Astrocyte (in vitro differentiated cells and primary cell): ENCODE measurements at regions not wholly inside any gene's neighbourhood (a gene's known extent, or its start where the extent isn't known, plus 50 kb on each side); places are given as distances from the start of the nearest gene placed in this dataset.

Experiments
- DNase-seq: peaks from one replicate; pipeline ENCODE4 v3.0.0-alpha.2; 2010; ENCODE audit warnings: low read depth
- FAIRE-seq: peaks from 2 replicates; lab custom pipeline; 2011; peaks lifted over from hg19 to GRCh38; lab: Jason Lieb, UNC
- H2AFZ ChIP-seq: 2 replicates; pipeline ENCODE4 v1.6.0; 2012; ENCODE audit warnings: low read depth, low read length, inconsistent platforms
- H3K27ac ChIP-seq: 2 replicates; pipeline ENCODE4 v1.5.1; 2011; ENCODE audit warnings: low read depth, low read length, inconsistent platforms
- H3K27me3 ChIP-seq: 2 replicates; pipeline ENCODE4 v1.6.0; 2011; ENCODE audit warnings: low read length, inconsistent platforms; ENCODE audit not compliant: insufficient read depth
- H3K36me3 ChIP-seq: 2 replicates; pipeline ENCODE4 v1.5.1; 2011; ENCODE audit warnings: low read length, inconsistent platforms; ENCODE audit not compliant: insufficient read depth
- H3K4me1 ChIP-seq: 2 replicates; pipeline ENCODE4 v1.5.1; 2011; ENCODE audit warnings: low read length, inconsistent platforms; ENCODE audit not compliant: insufficient read depth
- H3K4me2 ChIP-seq: 2 replicates; pipeline ENCODE4 v1.6.0; 2012; ENCODE audit warnings: low read length, inconsistent platforms
- H3K4me3 ChIP-seq: 2 replicates; pipeline ENCODE4 v1.5.1; 2011; ENCODE audit warnings: low read depth, mild to moderate bottlenecking, low read length, inconsistent platforms; ENCODE audit not compliant: insufficient read depth
- H3K79me2 ChIP-seq: 2 replicates; pipeline ENCODE4 v1.6.0; 2012; ENCODE audit warnings: mild to moderate bottlenecking, low read length, inconsistent platforms; ENCODE audit not compliant: insufficient read depth
- H3K9ac ChIP-seq: 2 replicates; pipeline ENCODE4 v1.6.0; 2012; ENCODE audit warnings: mild to moderate bottlenecking, low read length, inconsistent platforms
- H3K9me3 ChIP-seq: 2 replicates; pipeline ENCODE4 v1.5.1; 2012; ENCODE audit warnings: low read depth, mild to moderate bottlenecking, low read length, inconsistent platforms; ENCODE audit not compliant: insufficient read depth
- H4K20me1 ChIP-seq: 2 replicates; pipeline ENCODE4 v1.6.0; 2012; ENCODE audit warnings: low read length, inconsistent platforms; ENCODE audit not compliant: insufficient read depth
- H3K27ac Mint-ChIP-seq: one replicate; pipeline ENCODE4 v1.8.0; 2021; ENCODE audit warnings: mild to moderate bottlenecking, mixed read lengths; ENCODE audit not compliant: unreplicated experiment
- H3K27me3 Mint-ChIP-seq: one replicate; pipeline ENCODE4 v1.8.0; 2021; ENCODE audit warnings: low read depth, mixed read lengths; ENCODE audit not compliant: unreplicated experiment
- H3K36me3 Mint-ChIP-seq: one replicate; pipeline ENCODE4 v1.8.0; 2021; ENCODE audit warnings: low read depth, mixed read lengths; ENCODE audit not compliant: unreplicated experiment
- H3K4me1 Mint-ChIP-seq: one replicate; pipeline ENCODE4 v1.8.0; 2021; ENCODE audit warnings: low read depth, mixed read lengths; ENCODE audit not compliant: unreplicated experiment
- H3K4me3 Mint-ChIP-seq: one replicate; pipeline ENCODE4 v1.8.0; 2021; ENCODE audit warnings: mild to moderate bottlenecking, moderate library complexity, mixed read lengths; ENCODE audit not compliant: unreplicated experiment
- H3K9me3 Mint-ChIP-seq: one replicate; pipeline ENCODE4 v1.8.0; 2021; ENCODE audit warnings: mild to moderate bottlenecking, mixed read lengths; ENCODE audit not compliant: unreplicated experiment
- EZH2 ChIP-seq: IDR thresholded peaks from 2 replicates; pipeline ENCODE4 v1.6.1; 2012; ENCODE audit warnings: mild to moderate bottlenecking, low read length, inconsistent platforms; ENCODE audit not compliant: insufficient read depth
- TF ChIP-seq, protein P1 (sequence below): IDR thresholded peaks from 2 replicates; pipeline ENCODE4 v1.5.1; 2011; ENCODE audit warnings: low read depth, mild to moderate bottlenecking, inconsistent platforms, low read length, moderate library complexity; ENCODE audit not compliant: insufficient read depth

DNA sequence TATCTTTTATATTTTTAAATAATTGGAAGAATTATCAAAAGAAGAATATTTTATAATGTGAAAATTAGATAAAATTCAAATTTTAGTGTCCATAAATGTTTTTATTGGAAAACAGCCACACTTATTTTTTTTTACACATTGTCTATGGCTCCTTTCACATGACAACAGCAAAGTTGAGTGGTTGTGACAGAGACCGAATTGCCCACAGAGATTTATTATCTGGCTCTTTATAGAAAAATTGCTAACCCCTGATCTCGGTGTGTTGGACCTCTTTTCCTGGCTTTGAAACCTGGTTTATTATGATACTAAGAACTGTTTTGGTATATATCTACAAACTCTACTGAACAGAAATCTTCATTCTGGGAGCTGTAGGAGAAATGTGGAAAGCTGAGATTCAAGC, 269.1 kb upstream of the UMPS start:
- H4K20me1 ChIP-seq = no peaks in the 10 kb centered on the region
- Mint-ChIP-seq H3K9me3 (no peaks in the 10 kb centered on the region), H3K27me3 (no peaks in the 10 kb centered on the region), H3K4me3 (no peak overlapping the region), H3K36me3 (peaks cover 9% of the 10 kb centered on the region), H3K27ac (no peak overlapping the region), H3K4me1 (no peaks in the 10 kb centered on the region)
- no peak overlapping the region for H3K9ac ChIP-seq
- H3K4me3 ChIP-seq = no peak overlapping the region
- peaks cover 2% of the 10 kb centered on the region for H3K4me1 ChIP-seq
- H3K27me3 ChIP-seq = no peaks in the 10 kb centered on the region
- TF ChIP-seq EZH2 = no peak
- TF ChIP-seq, protein P1, sequence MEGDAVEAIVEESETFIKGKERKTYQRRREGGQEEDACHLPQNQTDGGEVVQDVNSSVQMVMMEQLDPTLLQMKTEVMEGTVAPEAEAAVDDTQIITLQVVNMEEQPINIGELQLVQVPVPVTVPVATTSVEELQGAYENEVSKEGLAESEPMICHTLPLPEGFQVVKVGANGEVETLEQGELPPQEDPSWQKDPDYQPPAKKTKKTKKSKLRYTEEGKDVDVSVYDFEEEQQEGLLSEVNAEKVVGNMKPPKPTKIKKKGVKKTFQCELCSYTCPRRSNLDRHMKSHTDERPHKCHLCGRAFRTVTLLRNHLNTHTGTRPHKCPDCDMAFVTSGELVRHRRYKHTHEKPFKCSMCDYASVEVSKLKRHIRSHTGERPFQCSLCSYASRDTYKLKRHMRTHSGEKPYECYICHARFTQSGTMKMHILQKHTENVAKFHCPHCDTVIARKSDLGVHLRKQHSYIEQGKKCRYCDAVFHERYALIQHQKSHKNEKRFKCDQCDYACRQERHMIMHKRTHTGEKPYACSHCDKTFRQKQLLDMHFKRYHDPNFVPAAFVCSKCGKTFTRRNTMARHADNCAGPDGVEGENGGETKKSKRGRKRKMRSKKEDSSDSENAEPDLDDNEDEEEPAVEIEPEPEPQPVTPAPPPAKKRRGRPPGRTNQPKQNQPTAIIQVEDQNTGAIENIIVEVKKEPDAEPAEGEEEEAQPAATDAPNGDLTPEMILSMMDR = no peak
- no peak overlapping the region for H2AFZ ChIP-seq
- no peaks in the 10 kb centered on the region for H3K79me2 ChIP-seq
- no peaks in the 10 kb centered on the region for H3K9me3 ChIP-seq
- no peak overlapping the region for H3K4me2 ChIP-seq
- H3K36me3 ChIP-seq = peaks cover 4% of the 10 kb centered on the region
- H3K27ac ChIP-seq = no peak overlapping the region
- no peak for DNase-seq
- FAIRE-seq = no peak

DNA sequence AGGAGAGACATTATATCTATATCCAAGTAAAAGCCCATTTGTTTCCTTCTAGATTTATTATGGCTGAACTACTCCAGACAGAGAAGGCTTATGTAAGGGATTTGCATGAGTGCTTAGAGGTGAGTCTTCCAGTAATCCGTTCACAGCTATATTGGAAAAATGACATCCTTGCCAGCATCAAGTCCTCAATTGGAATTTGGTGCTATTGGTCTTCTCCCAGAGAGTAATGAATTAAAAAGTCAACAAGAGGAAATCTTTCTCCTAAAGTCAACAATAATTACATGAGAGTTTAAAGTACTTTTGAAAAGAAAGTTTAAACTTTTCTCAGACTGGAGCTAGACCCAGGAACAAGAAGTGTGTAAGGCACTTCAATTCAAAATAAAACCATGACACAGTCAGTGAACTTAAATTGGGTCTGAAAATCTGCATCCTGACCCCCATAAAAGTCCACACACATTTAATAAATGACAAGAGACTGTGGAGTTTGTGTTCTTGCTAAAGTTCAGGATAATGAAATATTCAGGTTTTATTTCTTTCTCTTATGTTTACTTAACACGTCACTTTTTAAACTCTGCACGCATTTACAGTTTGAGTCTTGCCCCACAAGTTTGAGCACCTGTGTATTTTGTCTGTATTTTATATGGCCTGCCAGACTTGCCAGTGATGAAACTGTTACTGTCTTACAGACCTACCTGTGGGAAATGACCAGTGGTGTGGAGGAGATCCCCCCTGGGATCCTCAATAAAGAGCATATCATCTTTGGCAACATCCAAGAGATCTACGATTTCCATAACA, 268.2 kb upstream of the UMPS start:
- H3K4me3 Mint-ChIP-seq = no peak overlapping the region
- H3K9me3 Mint-ChIP-seq = no peaks in the 10 kb centered on the region
- H3K4me3 ChIP-seq = no peak overlapping the region
- no peak overlapping the region for H3K9ac ChIP-seq
- H3K27me3 ChIP-seq = no peaks in the 10 kb centered on the region
- H3K36me3 ChIP-seq = peaks cover 4% of the 10 kb centered on the region
- peaks cover 1% of the 10 kb centered on the region for H3K27me3 Mint-ChIP-seq
- H4K20me1 ChIP-seq = no peaks in the 10 kb centered on the region
- DNase-seq (no peak), FAIRE-seq (no peak)
- no peak for TF ChIP-seq EZH2
- TF ChIP-seq, protein P1 = no peak
- no peak overlapping the region for H3K4me2 ChIP-seq
- H3K36me3 Mint-ChIP-seq = peaks cover 7% of the 10 kb centered on the region
- H3K4me1 ChIP-seq = no peaks in the 10 kb centered on the region
- H3K79me2 ChIP-seq = no peaks in the 10 kb centered on the region
- no peaks in the 10 kb centered on the region for H3K9me3 ChIP-seq
- H3K27ac Mint-ChIP-seq = no peak overlapping the region
- no peak overlapping the region for H3K27ac ChIP-seq
- H2AFZ ChIP-seq = no peak overlapping the region
- H3K4me1 Mint-ChIP-seq = no peaks in the 10 kb centered on the region

DNA sequence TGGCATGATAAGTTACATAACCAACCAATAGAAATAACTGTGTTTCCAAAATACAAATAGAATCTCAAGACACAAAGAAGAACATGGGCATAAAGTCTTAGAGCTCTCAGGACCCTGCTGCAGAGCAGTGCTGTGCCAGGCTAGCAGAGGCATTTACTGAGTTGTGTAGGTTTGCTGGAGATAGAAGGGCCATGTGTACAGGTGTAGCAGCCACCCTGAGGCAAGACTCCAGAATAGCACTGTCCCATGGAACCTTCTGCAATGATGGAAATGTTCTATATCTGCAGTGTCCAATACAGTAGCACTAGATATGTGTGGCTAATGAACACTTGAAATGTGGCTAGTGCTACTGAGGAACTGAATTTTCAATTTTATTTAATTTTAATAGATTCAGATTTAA, 267.0 kb upstream of the UMPS start:
- Mint-ChIP-seq H3K9me3 (no peaks in the 10 kb centered on the region), H3K4me1 (no peaks in the 10 kb centered on the region), H3K27ac (no peak overlapping the region), H3K4me3 (no peak overlapping the region), H3K36me3 (peaks cover 4% of the 10 kb centered on the region), H3K27me3 (peaks cover 6% of the 10 kb centered on the region)
- H3K4me3 ChIP-seq = no peak overlapping the region
- peaks cover 4% of the 10 kb centered on the region for H3K36me3 ChIP-seq
- H3K9me3 ChIP-seq = no peaks in the 10 kb centered on the region
- H2AFZ ChIP-seq = no peak overlapping the region
- TF ChIP-seq, protein P1 = no peak
- TF ChIP-seq EZH2 = no peak
- FAIRE-seq (no peak), DNase-seq (no peak)
- H3K27ac ChIP-seq = no peak overlapping the region
- H3K79me2 ChIP-seq = no peaks in the 10 kb centered on the region
- no peak overlapping the region for H3K9ac ChIP-seq
- H3K4me1 ChIP-seq = no peaks in the 10 kb centered on the region
- H3K27me3 ChIP-seq = no peaks in the 10 kb centered on the region
- no peak overlapping the region for H3K4me2 ChIP-seq
- no peaks in the 10 kb centered on the region for H4K20me1 ChIP-seq
